Sigmoid colon (tissue), 3 donors: ENCODE measurements at regions not wholly inside any gene's neighbourhood (a gene's known extent, or its start where the extent isn't known, plus 50 kb on each side); places are given as distances from the start of the nearest gene placed in this dataset.

Experiments used
- POLR2A ChIP-seq, 2 donors: fragments of 450-650 bp; IDR thresholded peaks; one replicate each; pipeline ENCODE4 v1.6.1; 2016; ENCODE audit warnings: antibody characterized with exemption in 2 of 2, mild to moderate bottlenecking in 2 of 2, moderate library complexity in 2 of 2
- TF ChIP-seq, protein P1 (sequence below), 4 experiments: fragments of 450-650 bp in 3 of 4; fragments of 200-600 bp in 1 of 4; IDR thresholded peaks; one replicate each; pipeline ENCODE4 v1.5.1; 2016 to 2019; ENCODE audit warnings: antibody characterized with exemption in 4 of 4, mild to moderate bottlenecking in 3 of 4, moderate library complexity in 2 of 4

DNA sequence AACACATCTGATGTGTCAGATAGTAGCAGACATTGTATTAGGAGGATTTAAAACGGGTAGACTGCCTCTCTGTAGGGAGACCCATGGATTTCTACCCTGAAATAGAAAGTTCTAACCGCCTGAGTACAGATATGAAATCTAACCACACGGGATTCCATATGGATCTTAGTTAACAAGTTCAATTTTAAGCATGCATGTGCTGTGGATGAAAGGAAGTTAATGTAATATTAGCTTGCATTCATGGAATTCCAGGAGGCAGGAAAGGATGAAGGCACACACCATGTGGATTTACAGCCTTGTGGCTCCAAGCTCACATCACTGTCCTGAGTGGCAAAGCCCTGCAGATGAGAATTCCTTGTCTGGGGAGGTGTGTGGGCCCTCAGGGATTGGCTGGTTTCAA, 120.6 kb upstream of the IRS2 start:
- TF ChIP-seq POLR2A (IDR thresholded peaks at IDR 0.05), result no peak
- TF ChIP-seq, protein P1, sequence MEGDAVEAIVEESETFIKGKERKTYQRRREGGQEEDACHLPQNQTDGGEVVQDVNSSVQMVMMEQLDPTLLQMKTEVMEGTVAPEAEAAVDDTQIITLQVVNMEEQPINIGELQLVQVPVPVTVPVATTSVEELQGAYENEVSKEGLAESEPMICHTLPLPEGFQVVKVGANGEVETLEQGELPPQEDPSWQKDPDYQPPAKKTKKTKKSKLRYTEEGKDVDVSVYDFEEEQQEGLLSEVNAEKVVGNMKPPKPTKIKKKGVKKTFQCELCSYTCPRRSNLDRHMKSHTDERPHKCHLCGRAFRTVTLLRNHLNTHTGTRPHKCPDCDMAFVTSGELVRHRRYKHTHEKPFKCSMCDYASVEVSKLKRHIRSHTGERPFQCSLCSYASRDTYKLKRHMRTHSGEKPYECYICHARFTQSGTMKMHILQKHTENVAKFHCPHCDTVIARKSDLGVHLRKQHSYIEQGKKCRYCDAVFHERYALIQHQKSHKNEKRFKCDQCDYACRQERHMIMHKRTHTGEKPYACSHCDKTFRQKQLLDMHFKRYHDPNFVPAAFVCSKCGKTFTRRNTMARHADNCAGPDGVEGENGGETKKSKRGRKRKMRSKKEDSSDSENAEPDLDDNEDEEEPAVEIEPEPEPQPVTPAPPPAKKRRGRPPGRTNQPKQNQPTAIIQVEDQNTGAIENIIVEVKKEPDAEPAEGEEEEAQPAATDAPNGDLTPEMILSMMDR (IDR thresholded peaks at IDR 0.05), result no peak
